Thyroid gland (tissue), 4 donors: ENCODE measurements at regions not wholly inside any gene's neighbourhood (a gene's known extent, or its start where the extent isn't known, plus 50 kb on each side); places are given as distances from the start of the nearest gene placed in this dataset.
"Not testable (repeated sequence)": the region's sequence is repeated elsewhere in the genome, so short reads cannot be mapped to it uniquely, and the experiment has no call there.

Experiments
- DNase-seq, 2 donors: peaks; one replicate each; pipeline ENCODE4 v3.0.0-alpha.2; 2019
- H3K27ac ChIP-seq, 3 donors: fragments of 200-600 bp; sonication (generic); 1 replicate in 2 of 3; 2 replicates in 1 of 3; pipeline ENCODE4 v1.5.1; 2016 to 2019; ENCODE audit warnings: mild to moderate bottlenecking in 1 of 3, moderate library complexity in 1 of 3
- H3K27me3 ChIP-seq: fragments of 200-600 bp; sonication (generic); one replicate; pipeline ENCODE4 v1.5.1; 2019
- H3K36me3 ChIP-seq, 2 donors: fragments of 200-600 bp; sonication (generic); one replicate each; pipeline ENCODE4 v1.5.1; 2016 to 2019
- H3K4me1 ChIP-seq, 2 donors: fragments of 200-600 bp; sonication (generic); one replicate each; pipeline ENCODE4 v1.5.1; 2017 to 2019
- H3K4me3 ChIP-seq, 3 donors: fragments of 200-600 bp; sonication (generic); replicated peaks in 1 of 3; 1 replicate in 2 of 3; 2 replicates in 1 of 3; pipeline ENCODE4 v1.5.1; 2016; ENCODE audit warnings: mild to moderate bottlenecking in 1 of 3
- H3K9me3 ChIP-seq: fragments of 200-600 bp; sonication (generic); one replicate; pipeline ENCODE4 v1.5.1; 2017
- POLR2A ChIP-seq, 2 donors: fragments of 450-650 bp; IDR thresholded peaks; one replicate each; pipeline ENCODE4 v1.6.1; 2017; ENCODE audit warnings: antibody characterized with exemption in 2 of 2, mild to moderate bottlenecking in 2 of 2, moderate library complexity in 1 of 2
- WGBS, 2 donors: methylation state at CpG; one replicate each; pipeline ENCODE4 v1.1.5; 2017; 5-methylcytosine and 5-hydroxymethylcytosine counted together
- intact Hi-C: fragments of 100-400 bp; cut with DNase I; formaldehyde crosslinking; loops from one replicate; pipeline ENCODE4 v1.15.1; 2023
- TF ChIP-seq, protein P1 (sequence below), 6 experiments: fragments of 200-600 bp in 3 of 6; fragments of 450-650 bp in 3 of 6; sonication (generic) in 3 of 6; IDR thresholded peaks; one replicate each; pipeline ENCODE4 v1.5.1; 2016 to 2019; ENCODE audit warnings: antibody characterized with exemption in 6 of 6, mild to moderate bottlenecking in 2 of 6, inconsistent platforms in 1 of 6, moderate library complexity in 1 of 6

DNA sequence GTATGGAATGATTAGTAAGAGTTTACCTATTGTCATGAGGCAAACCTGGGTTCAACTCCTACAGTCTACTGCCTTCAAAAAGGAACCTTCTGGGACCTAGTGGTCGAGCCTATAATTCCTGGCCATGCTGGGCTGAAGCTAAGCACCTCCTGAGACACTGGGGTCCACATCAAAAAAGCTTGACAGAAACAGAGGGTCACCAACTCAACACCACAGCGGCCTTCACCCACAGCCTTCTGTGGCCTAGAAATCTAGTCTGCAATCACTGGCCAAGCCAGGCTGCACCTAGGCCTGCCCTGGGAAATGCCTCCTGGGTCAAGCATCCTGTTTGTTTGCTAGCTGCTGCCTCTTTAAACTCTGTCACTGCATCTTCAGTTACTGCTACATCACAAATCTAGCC is 153.9 kb upstream of the C11orf58 start:
- TF ChIP-seq POLR2A (IDR thresholded peaks at IDR 0.05): no peak
- TF ChIP-seq, protein P1, sequence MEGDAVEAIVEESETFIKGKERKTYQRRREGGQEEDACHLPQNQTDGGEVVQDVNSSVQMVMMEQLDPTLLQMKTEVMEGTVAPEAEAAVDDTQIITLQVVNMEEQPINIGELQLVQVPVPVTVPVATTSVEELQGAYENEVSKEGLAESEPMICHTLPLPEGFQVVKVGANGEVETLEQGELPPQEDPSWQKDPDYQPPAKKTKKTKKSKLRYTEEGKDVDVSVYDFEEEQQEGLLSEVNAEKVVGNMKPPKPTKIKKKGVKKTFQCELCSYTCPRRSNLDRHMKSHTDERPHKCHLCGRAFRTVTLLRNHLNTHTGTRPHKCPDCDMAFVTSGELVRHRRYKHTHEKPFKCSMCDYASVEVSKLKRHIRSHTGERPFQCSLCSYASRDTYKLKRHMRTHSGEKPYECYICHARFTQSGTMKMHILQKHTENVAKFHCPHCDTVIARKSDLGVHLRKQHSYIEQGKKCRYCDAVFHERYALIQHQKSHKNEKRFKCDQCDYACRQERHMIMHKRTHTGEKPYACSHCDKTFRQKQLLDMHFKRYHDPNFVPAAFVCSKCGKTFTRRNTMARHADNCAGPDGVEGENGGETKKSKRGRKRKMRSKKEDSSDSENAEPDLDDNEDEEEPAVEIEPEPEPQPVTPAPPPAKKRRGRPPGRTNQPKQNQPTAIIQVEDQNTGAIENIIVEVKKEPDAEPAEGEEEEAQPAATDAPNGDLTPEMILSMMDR (IDR thresholded peaks at IDR 0.05): no peak
- Histone ChIP-seq H3K4me1 (no peaks in the 10 kb centered on the region), H3K4me3 (no peak overlapping the region), H3K9me3 (no peaks in the 10 kb centered on the region), H3K27ac (no peak overlapping the region), H3K36me3 (no peaks in the 10 kb centered on the region), H3K27me3 (no peaks in the 10 kb centered on the region)
- DNase-seq: no peak
- whole genome bisulfite sequencing, 2 donors: 88 to 90% methylated on average over 1 to 2 of the region's 2 CpGs
- intact Hi-C loops: no loop called here

DNA sequence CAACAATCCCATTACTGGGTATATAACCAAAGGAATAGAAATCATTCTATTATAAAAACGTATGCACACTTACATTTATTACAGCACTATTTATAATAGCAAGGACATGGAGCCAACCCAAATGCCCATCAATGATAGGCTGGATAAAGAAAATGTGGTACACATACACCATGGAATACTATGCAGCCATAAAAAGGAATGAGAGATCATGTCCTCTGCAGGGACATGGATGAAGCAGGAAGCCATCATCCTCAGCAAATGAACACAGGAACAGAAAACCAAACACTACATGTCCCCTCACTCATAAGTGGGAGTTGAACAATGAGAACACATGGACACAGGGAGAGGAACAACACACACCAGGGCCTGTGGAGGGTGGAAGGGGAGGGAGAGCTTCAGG is 157.4 kb upstream of the C11orf58 start:
- H3K4me1 ChIP-seq, H3K9me3 ChIP-seq, H3K36me3 ChIP-seq, H3K27ac ChIP-seq, H3K4me3 ChIP-seq, H3K27me3 ChIP-seq, intact Hi-C loops, DNase-seq: not testable (repeated sequence)
- 80 to 93% methylated on average over 1 of the region's 1 CpG for WGBS, 2 donors

DNA sequence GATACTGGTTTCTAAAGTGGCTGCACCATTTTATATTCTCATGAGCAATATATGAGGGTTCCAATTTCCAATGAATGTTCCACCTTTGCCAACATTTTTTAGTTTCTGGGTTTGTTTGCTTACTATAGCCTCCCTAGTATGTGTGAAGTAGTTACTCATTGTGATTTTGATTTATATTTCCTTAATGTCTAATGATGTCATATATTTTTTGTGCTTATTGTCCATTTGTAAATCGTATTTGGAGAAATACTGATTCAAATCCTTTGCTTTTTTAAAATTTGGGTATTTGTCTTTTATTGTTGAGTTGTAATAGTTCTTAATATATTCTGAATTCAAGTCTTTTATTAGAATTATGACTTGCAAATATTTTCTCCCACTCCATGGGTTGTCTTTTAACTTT is 161.0 kb upstream of the C11orf58 start:
- intact Hi-C loops: no loop called here
- TF ChIP-seq POLR2A (IDR thresholded peaks at IDR 0.05): no peak
- TF ChIP-seq, protein P1 (IDR thresholded peaks at IDR 0.05): no peak

DNA sequence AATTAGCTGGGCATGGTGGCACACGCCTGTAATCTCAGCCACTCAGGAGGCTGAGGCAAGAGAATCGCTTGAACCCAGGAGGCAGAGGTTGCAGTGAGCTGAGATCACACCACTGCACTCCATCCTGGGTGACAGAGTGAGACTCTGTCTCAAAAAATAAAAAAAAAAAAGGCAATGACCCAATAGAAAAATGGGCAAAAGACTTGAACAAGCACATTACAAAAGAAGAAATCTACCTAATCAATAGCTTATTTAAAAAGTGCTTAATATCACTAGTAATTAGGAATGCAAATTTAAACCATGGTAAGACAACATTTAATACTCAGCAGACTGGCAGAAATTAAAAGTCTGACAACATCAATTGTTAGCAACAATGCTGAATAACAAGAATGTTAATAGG is 163.6 kb upstream of the C11orf58 start:
- intact Hi-C loops, H3K27me3 ChIP-seq, H3K4me3 ChIP-seq, H3K4me1 ChIP-seq, H3K36me3 ChIP-seq, DNase-seq, H3K27ac ChIP-seq, H3K9me3 ChIP-seq: not testable (repeated sequence)
- WGBS, 2 donors: 94 to 96% methylated on average over 2 of the region's 2 CpGs

More for the DNA sequence above, 161.0 kb upstream of the C11orf58 start:
- H3K27me3 ChIP-seq: no peaks in the 10 kb centered on the region
- no peaks in the 10 kb centered on the region for H3K9me3 ChIP-seq
- no peaks in the 10 kb centered on the region for H3K4me1 ChIP-seq
- no peak for DNase-seq
- H3K4me3 ChIP-seq: no peak overlapping the region
- H3K27ac ChIP-seq: no peak overlapping the region
- 88 to 89% methylated on average over 1 of the region's 1 CpG for WGBS, 2 donors
- no peaks in the 10 kb centered on the region for H3K36me3 ChIP-seq

DNA sequence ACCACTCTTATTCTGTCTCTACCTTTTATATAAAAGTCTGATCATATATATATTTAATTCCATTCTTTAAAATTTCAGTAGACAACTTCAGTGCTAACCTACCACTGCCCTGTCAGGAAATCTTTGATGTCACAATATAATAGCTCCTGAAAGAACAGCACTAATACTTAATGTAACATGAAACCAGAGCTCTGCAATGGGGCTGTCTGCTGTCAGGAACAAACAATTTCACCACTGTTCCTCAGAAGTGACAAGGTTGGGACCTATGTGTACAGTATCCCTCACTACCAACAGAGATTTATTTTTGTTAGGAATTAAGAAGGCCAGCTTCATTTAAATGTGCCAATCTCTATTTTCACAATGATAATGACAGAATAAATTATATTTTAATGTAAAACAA is 165.5 kb upstream of the C11orf58 start:
- no peak for DNase-seq
- no peak for TF ChIP-seq POLR2A (IDR thresholded peaks at IDR 0.05)
- TF ChIP-seq, protein P1 (IDR thresholded peaks at IDR 0.05): no peak
- Histone ChIP-seq H3K4me1 (no peaks in the 10 kb centered on the region), H3K27me3 (no peaks in the 10 kb centered on the region), H3K27ac (no peak overlapping the region), H3K4me3 (no peak overlapping the region), H3K9me3 (no peaks in the 10 kb centered on the region), H3K36me3 (no peaks in the 10 kb centered on the region)
- intact Hi-C loops: no loop called here

DNA sequence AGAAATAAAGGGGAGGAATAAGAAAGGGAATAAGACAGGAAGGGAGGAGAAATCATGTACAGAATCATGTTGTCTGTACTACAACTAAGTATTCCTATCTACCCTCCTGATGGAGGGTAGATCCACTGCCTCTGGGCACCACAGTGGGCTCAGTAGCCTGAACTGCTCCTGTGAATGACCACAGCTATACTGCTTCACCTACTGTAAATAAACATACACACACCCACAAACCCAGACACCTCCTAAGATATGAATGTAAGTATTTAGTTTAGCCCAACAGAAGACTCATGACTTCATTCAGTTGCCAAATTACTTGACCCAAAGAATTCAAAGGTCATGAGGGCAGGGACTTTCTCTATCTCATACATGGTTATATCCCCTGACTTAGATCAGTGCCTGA is 177.3 kb upstream of the C11orf58 start:
- Histone ChIP-seq H3K4me3 (no peak overlapping the region), H3K36me3 (no peaks in the 10 kb centered on the region), H3K9me3 (no peaks in the 10 kb centered on the region), H3K4me1 (peaks cover 0 to 5% of the 10 kb centered on the region in 2 donors), H3K27me3 (no peaks in the 10 kb centered on the region), H3K27ac (no peak overlapping the region)
- no peak for DNase-seq
- no peak for TF ChIP-seq POLR2A (IDR thresholded peaks at IDR 0.05)
- TF ChIP-seq, protein P1 (IDR thresholded peaks at IDR 0.05): no peak
- intact Hi-C loops: no loop called here
